ENCODE measurements at regions not wholly inside any gene's neighbourhood (a gene's known extent, or its start where the extent isn't known, plus 50 kb on each side); places are given as distances from the start of the nearest gene placed in this dataset.

DNA sequence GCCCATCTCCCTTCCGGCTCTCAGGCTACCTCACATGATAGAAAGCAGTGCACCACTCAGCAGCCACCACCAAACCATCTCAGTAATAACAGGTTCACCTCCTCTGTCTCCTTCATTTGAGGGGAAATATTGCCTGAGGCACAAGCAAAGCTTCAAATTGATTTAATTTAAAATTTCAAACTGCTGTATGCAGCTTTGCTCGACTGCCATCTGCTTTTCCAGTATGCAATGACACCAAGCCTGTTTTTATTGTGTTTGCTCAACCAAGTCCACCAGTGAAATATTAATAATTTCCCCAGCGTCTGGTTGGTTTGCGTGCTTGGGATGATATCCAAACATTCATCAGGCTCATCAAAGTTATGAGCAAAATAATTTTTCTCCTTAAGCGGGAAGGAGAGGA is 552.4 kb upstream of the DAB1 start:
- Histone ChIP-seq H3K27ac (no peak overlapping the region), H3K4me1 (no peaks in the 10 kb centered on the region), H3K27me3 (no peaks in the 10 kb centered on the region), H3K4me3 (no peak overlapping the region), H3K9me3 (no peaks in the 10 kb centered on the region), H3K36me3 (no peaks in the 10 kb centered on the region)
- TF ChIP-seq CTCF (IDR thresholded peaks at IDR 0.05): no peak
- no peak for TF ChIP-seq POLR2A (IDR thresholded peaks at IDR 0.05)
- DNase-seq: no peak

- no peak overlapping the region for H3K27ac ChIP-seq
- H3K27me3 ChIP-seq: no peaks in the 10 kb centered on the region
- H3K9me3 ChIP-seq: no peaks in the 10 kb centered on the region
- H3K4me3 ChIP-seq: no peak overlapping the region
- no peak for TF ChIP-seq CTCF (IDR thresholded peaks at IDR 0.05)
- TF ChIP-seq POLR2A (IDR thresholded peaks at IDR 0.05): no peak
- H3K36me3 ChIP-seq: no peaks in the 10 kb centered on the region
- H3K4me1 ChIP-seq: no peaks in the 10 kb centered on the region
- DNase-seq: no peak
These were observed 544.5 kb upstream of the DAB1 start for GRCh38 chr1:57968321-57968720.

DNA sequence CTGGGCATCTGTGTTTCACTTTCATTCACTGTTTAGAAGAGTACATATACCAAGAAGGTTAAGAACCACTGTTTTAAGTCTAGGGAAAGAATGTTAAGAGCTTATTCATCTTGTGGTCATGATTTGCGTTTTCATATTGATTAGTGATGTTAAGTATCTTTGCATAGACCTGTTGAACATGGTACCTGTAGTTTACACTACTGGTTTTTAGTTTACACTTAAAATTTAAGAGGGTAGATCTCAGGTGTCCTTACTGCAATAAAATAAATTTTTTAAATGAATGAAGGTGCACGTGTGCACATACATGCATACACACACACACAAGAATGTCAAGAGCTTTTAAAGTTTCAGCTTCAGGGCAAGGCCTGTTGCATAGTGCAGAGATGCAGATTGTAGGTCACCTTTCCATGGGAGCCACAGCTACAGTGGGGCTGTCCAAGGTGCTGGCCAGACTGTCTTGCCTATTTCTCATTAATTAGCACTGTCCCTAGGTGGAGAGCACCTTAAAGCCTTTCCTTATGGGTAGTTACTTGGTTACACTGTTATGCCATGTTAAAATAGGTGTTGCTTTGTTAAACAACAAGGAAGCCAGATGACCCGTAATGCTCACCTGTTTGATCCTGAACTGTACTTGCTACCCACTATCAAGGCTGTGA is 543.0 kb upstream of the DAB1 start:
- no peak overlapping the region for H3K27ac ChIP-seq
- DNase-seq: no peak
- H3K4me1 ChIP-seq: no peaks in the 10 kb centered on the region
- H3K9me3 ChIP-seq: no peaks in the 10 kb centered on the region
- no peak for TF ChIP-seq CTCF (IDR thresholded peaks at IDR 0.05)
- TF ChIP-seq POLR2A (IDR thresholded peaks at IDR 0.05): no peak
- no peaks in the 10 kb centered on the region for H3K36me3 ChIP-seq
- H3K27me3 ChIP-seq: no peaks in the 10 kb centered on the region
- no peak overlapping the region for H3K4me3 ChIP-seq

DNA sequence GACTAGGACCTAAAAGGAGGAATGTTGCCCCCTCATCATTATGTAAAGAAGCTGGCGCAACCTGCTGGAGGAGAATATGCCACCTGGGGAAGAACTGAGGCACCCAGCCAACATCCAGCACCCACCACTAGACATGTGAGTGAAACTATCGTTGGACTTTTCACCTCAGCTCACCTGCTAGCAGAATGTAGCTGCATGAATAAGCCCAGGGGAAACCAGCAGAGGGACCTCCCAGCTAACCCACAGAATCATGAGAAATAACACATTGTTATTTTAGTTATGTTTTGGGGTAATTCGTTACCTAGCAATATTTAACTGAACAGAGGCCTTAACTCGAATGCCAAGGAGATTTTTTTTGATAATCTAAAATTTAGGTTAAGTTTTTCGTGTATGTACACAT is 542.5 kb upstream of the DAB1 start:
- Histone ChIP-seq H3K9me3 (no peaks in the 10 kb centered on the region), H3K27me3 (no peaks in the 10 kb centered on the region), H3K27ac (no peak overlapping the region), H3K4me1 (no peaks in the 10 kb centered on the region), H3K36me3 (no peaks in the 10 kb centered on the region), H3K4me3 (no peak overlapping the region)
- DNase-seq: no peak
- TF ChIP-seq POLR2A (IDR thresholded peaks at IDR 0.05): no peak
- TF ChIP-seq CTCF (IDR thresholded peaks at IDR 0.05): no peak

- no peak for DNase-seq
- Histone ChIP-seq H3K9me3 (no peaks in the 10 kb centered on the region), H3K4me3 (no peak overlapping the region), H3K36me3 (no peaks in the 10 kb centered on the region), H3K27me3 (no peaks in the 10 kb centered on the region), H3K27ac (no peak overlapping the region), H3K4me1 (no peaks in the 10 kb centered on the region)
- TF ChIP-seq CTCF (IDR thresholded peaks at IDR 0.05) (no peak), POLR2A (IDR thresholded peaks at IDR 0.05) (no peak)
These were observed 539.7 kb upstream of the DAB1 start for GRCh38 chr1:57963581-57963980.

Measured in Peyer's patch (tissue), 4 donors.